Stimulated activated CD4-positive, alpha-beta T cell treated with anti-CD3 and anti-CD28 coated beads, Interleukin-1b, Interleukin-23, amount 100 ng/mL, for 24 hours (primary cell): ENCODE measurements at regions not wholly inside any gene's neighbourhood (a gene's known extent, or its start where the extent isn't known, plus 50 kb on each side); places are given as distances from the start of the nearest gene placed in this dataset.
"Not testable (repeated sequence)": the region's sequence is repeated elsewhere in the genome, so short reads cannot be mapped to it uniquely, and the experiment has no call there.

Experiments
- DNase-seq, 4 experiments: peaks; one replicate each; pipeline ENCODE4 v3.0.0-alpha.2; 2020; ENCODE audit warnings: low read depth in 4 of 4, low spot score in 1 of 4

DNA sequence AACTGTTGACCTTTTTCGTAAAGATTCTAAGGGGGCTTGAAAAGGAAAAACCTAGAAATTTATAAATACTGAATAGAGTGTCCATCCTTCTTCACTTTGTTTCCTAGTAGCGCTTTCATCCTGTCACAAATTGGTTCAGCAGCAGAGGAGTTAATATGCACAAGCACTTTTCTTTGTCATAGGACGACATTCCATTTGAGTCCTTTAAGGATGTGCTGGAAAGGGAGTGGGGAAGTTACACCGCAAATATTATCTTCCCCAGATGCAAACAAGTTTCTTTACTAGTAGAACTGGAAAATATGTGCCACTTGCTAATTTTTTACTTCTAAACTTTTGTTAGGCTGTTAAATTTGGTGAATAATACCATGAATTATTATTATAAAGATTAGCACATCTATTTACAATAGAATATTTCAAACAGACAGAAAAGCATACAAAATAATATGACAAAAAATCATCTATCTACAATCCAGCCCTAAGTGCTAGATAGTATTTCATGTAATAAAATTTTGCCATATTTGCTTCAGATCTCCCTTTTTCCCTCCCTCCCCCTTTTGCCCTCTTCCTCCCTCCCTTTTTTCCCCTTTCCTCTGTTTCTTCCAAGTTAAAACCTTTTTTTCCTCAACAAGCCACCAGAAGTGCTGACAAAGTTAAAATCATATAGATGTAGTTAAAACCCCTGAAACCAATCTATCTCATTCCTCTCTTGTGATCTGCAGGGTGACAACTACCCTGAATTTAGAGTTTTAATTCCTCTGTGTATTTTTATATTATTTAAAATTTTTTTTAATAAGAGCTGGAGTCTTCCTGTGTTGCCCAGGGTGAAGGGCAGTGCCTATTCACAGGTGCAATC, 50.5 kb upstream of the MAP4K3 start:
- DNase-seq: no peak

DNA sequence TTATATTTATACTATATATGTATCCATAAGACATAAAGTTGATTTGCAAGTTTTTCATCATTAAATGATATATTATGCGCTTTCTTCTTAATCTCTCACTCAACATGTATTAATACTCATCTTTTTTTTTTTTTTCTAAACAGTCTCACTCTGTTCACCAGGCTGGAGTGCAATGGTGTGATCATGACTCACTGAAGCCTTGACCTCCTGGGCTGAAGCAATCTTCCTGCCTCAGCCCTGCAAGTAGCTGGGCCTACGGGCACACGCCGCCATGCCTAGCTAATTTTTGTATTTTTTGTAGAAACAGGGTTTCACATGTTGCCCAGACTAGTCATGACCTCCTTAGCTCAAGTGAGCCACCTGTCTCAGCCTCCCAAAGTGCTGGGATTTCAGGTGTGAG, 51.4 kb upstream of the MAP4K3 start:
- DNase-seq: no peak

DNA sequence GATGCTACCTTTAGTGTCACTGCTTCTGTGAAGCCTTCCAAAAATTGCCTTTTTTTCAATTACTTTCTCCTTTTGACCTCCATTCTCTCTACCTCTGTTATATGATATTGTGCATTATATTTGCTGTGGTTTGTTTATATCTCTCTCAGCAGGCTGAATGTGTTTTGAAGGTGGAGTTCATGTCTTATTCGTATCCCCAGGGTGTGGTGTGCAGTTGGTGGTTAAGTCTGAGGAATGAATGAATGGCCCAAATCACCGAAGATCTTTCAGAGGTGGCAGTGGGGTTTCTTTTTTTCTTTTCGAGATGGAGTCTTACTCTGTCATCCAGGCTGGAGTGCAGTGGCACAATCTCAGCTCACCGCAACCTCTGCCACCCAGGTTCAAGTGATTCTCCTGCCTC, 53.5 kb upstream of the MAP4K3 start:
- no peak for DNase-seq

DNA sequence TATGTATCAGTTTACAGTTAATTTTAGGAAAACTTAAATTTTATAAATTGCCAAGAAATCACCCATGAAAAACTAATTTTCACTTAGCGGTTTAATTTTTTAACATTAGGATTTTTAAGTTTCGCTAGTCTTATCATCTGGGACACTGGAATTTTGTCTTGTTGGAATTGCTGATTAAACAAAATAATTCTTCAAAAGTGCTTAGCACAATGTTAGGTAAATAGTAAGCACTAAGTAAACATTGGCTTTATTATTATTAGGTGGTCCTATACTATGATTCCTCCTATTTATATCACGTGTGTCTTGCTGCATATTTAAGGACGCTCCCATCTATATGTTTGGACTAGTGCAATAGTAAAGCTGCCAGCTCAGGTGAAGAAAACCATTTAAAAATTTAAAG, 54.6 kb upstream of the MAP4K3 start:
- DNase-seq: no peak

DNA sequence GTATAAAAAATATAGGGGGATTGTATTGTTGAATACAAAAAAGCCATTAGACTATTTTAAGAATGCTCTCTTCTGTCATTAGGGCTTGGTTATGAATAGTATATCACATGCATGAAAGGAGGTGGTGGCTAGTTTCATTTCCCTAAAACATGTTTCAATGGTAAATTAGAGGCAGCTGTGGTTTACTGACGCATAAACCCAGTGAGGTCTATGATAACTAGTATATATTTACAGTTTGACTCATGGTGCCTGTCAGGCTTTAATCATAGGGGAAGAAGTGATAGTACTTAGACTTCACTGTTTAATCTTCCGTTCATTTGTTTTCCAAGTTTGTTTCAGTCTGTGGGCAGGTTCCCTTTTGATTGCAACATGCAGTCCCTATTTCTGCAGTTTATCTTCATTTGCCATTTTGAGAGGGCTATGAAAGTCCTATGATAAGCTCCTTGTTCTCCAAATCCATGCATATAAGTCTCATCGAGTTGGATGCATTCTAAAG, 55.1 kb upstream of the MAP4K3 start:
- DNase-seq: peak in 1 of 4 experiments; percentile 22

DNA sequence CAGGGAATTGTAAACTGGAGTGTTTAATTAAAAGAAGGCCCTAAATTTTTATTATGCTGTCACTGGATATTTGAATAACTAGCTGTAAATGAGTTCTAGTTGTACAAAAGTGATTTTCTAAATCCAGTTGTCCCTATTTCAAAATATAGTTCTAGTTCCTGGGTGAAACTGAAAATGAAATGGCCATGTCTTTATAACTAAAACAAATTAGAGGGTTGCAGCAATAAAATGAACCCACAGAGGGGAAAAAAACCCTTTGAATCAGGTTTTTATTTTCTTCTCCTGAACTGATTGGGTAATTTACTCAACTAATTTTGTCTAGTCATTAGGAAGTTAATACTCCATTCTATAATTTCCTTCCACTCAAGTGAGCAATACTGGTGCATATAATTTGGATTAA, 55.6 kb upstream of the MAP4K3 start:
- no peak for DNase-seq

DNA sequence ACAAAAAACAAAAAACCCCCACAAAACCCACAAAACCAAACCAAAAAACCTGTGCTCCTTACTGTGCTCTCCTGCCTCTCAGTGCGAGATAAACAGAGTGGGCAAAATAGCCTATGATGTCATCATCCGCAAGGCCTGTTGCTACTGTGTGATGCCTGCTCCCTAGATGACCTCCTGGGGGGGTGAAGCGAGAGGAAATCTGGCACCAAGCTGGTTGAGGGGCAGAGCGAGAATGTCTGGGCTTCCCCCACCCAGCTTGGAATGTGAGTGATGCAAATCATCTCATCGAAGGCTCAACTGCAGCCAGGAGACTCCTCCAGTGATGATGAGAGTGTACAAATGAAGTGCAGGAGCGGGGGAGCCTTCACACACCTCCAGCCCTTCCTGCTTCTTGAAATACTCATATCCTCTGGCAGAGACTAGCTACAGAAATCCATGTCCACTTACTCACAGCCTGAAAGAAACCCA, 57.7 kb upstream of the MAP4K3 start:
- DNase-seq: no peak

DNA sequence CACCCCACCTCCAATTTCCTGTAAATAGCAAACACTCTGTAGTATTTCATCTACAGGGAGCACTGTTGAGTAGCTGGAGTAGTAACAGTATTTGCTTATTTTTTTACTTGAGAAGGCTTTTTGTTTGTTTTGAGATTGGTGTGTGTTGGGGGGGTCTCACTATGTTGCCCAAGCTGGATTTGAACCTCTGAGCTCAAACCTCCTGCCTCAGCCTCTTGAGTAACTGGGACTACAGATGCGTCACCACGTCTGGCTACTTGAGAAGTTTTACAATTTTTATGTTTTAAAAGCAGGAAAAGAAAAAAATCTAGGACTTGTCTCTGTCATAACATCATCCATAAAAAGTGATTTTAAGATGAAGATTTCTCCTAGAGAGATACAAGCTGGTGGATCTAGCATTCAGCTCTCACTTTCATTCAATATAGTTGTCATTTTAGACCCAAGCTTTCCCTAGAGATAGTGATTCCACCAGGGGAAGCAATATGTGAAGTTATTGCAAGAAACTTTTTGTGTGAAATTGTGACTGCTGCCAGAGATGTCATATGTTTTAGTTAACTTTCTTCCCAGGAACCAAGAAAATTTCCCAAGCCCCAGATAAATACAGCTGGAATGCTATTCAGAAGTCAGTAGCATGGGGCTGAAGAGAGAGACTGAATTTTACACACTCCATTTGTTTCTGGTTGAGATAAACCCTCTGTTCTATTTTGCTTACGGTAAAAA, 60.2 kb upstream of the MAP4K3 start:
- DNase-seq: no peak

DNA sequence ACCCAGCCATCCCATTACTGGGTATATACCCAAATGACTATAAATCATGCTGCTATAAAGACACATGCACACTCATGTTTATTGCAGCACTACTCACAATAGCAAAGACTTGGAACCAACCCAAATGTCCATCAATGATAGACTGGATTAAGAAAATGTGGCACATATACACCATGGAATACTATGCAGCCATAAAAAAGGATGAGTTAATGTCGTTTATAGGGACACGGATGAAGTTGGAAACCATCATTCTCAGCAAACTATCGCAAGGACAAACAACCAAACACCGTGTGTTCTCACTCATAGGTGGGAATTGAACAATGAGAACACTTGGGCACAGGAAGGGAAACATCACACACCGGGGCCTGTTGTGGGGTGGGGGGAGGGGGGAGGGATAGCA, 61.1 kb upstream of the MAP4K3 start:
- DNase-seq: not testable (repeated sequence)

DNA sequence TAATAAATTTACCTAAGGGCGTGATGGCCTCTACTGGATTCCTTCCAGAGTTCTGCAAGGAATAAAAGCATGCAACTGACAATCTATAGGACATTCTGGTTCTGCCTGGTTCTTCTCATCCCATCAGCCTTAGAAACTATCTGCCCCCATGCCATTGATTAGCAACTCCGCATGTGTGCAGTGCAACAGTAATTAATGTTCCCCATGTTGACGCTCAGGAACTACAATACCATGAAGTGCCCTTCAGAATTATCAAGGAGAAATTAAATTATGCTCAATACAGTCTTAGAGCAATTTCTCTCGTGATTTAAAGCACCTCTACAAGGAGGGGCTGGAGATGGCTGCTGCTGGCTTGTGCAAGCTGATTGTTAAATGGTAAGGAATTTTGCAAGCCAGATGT, 61.7 kb upstream of the MAP4K3 start:
- no peak for DNase-seq

DNA sequence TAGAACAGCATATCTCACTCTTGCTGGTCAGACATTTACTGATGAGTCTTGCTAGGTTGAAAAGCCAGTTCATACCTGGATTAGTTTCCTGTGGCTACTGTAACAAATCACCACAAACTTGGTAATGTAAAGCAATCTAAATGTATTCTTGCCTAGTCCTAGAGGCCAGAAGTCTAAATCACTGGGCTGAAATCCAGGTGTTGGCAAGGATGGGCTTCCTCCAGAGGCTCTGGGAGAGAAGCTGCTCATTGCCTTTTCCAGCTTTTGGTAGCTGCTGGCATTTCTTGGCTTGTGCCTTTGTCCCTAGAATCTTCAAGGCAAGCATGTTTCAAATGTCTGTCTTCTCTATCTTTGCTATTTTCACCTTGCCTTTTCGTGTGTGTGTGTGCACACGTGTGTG, 62.3 kb upstream of the MAP4K3 start:
- no peak for DNase-seq

DNA sequence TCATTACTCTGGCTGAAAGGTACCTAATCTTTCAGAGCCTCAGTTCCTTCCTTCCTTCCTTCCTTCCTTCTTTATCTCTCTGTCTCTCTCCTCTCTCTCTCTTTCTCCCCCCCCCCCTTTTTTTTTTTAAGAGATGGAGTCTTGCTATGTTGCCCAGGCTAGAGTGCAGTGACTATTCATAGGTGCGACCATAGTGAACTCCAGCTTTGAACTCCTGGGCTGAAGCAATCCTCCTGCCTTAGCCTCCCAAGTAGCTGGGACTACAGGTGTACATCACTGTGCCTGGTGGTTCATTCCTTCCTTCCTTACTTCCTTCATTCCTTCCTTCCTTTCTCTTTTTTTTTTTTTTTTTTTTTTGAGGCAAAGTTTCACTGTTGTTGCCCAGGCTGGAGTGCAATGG, 64.3 kb upstream of the MAP4K3 start:
- DNase-seq: no peak

DNA sequence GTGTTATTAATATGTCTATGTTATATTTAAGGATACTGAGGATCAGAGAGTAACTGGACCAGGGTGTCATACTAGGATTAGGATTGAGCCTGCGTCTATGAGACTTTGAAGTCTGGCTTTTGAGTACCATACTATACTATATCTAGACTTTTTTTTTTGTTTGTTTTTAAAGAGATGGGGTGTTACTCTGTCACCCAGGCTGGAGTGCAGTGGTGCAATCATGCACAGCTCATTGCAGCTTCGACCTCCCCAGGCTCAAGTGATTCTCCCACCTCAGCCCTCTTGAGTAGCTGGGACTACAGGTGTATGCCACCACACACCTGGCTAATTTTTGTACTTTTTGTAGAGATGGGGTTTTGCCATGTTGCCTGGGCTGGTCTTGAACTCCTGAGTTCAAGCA, 66.2 kb upstream of the MAP4K3 start:
- DNase-seq: no peak

DNA sequence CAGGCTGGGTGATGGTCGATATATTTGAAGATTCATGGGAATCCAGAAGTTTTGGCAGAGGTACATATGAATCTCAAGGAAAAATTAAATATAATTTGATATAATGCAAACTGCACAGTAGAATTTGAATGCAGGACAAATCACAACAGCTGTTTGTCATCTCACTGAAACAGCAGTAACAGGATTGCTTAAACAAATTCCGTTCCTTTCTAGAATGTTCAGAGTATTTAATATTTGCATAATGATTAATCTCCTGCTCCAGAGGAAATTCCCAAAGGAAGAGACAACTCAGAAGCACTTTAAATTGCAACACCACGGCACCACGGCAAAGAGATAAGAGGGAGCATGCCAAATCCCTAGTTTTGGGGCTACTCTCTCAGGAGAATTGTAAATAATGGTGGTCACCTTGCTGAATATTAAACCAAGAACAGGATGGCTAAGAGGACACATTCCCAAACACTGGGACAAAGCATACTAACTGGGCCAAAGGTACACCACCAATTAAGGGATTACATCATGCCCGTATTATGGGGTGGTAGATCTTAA, 67.8 kb upstream of the MAP4K3 start:
- no peak for DNase-seq

DNA sequence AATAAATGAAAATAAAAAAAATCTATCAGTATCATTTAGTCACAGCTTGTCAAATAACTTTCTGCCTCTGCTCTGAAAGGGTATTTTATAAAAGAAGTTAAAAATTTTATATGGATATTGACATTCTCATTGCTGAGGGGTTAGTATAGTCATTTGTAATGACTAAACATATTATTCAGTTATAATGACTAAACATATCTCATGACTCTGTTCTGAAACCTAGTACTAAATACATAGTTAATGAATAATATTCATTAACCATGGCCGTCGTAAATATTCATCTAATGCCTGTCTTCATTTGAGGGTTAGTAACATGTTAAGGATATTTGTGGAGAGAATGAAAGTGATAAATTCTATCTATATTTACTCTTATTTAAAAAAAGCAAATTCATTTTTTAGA, 69.1 kb upstream of the MAP4K3 start:
- DNase-seq: no peak

DNA sequence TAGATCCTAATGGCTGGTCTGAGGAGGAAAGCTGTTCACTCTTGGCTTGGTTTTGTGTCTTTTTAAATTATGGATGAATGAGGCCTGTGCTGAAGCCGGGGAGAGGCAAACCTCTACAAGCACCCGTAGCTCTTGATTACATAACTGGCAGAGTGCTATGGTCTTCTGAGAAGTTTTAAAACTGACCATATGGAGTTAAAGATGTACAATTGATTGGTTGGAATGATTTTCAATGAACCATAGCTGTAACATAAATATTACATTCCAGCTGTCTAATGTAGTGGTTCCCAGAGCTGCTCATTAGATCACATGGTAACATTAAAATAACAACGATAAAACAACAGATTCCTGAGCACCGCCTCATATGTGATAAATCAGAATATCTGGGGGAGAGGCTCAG, 71.1 kb upstream of the MAP4K3 start:
- no peak for DNase-seq

DNA sequence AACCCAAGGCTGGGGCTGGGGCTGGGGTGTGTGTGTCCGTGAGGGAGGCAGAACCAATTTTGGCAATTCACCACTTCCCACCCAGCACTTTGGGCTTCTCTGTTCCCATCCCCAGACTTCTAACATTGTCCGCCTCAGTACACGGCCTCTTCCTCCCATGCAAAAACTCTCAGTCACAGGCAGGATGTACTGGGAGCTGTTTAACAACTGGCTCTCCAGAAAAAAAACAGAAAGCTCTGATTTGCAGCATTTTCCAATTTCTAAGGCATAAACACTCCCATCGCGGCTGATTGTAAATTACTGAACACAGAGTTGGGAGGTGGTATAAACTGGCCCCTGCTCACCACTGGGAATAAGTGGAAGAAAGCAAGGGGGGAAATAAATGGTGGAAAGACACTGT, 73.1 kb upstream of the MAP4K3 start:
- DNase-seq: no peak

DNA sequence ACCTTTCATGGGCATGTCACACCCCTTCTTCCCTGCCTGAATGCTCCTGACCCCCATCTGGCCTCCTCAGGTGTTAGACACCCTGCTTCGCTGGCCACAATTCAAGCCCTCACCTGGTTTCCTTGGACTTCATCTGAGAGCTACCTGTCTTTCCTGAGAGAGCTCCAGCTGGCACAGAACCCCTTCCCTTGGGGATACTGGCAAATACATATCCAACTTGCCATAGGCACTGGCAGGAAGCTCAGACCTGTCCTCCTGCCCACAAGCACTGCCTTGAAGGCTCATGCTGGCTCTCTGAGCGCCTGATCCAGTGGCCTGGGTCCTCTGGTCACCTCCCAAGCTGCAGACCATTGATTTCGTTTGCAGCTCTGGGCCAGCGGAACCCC, 74.1 kb upstream of the MAP4K3 start:
- no peak for DNase-seq

DNA sequence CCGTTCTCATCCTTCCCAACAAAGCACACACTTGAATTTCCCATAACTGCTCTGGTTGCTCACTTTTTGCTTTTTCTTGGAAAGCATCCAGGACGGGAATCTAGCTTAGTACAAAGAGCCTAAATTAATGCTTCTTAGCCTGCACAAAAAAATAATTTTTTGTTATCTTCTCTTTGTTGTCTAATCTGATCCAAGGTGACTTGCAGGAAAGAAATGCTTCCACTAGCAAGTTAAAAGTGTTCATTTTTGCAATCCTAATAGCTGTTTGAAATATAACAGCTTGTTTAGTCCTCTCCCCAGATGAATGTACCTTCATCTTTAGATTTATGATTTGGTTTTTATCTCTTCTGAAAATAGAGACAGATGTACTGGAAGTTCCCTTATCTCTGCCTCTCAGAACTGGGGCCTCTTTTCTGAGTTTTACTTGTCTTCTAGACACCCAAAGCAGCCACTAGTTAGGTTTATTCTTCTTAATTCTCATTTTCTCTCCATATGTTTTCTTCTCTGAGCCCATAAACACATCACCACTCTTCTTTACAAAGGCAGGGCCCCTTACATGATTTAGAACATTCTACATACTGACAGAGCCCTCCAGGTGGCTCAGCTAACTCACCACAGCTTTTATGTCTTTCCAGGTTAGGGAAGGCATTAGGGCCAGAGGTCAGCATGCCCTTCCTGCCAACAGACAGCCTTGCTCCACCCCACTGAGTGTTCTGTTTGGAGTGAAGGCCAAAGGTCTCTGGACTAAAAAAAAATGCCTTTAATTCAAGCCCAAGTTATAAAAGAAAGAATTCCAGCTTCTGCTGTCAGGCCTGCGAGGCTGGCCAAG, 74.7 kb upstream of the MAP4K3 start:
- DNase-seq: no peak

DNA sequence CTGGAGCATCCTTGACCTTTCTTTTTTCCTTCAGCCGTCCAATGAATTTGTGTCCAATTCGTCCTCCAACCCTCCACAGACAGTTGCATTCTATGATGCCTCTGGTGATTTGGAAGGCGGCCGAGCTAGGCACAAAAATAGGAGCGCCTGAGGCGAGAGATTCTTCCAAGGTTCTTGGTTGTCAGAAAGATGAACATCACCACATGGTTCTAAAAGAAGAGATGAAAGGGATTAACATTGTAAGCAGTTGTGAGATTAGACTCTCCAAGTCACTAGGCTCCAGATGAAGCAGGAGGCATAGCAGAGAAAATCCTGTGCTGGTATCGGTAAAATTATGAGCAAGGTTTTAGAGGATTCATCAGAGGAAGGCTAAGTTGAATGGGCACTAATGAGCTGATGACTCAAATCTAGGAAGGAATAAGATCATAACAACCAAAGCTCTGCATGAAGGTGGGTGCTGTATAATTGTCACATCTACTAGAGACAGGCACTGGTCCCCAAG, 75.4 kb upstream of the MAP4K3 start:
- no peak for DNase-seq

DNA sequence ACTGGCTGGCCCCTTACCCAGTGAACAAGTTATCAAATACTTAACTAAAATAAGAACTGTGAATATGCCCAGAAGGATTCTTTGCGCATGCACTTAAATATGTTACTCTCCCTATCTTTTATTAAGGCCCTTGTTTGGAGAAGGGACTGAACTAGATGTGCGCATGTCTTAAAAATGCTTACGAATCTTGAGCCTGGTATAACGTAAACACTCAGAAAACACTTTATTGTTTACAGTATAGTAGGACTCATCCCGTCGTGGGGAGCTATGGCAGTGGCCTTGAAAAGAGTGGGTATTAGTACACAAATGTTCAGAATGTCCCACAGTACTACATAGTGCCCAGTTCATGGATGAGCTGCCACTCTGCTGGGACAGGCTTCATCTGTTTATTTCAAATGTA, 75.9 kb upstream of the MAP4K3 start:
- no peak for DNase-seq
